Jurkat, Clone E6-1 (cell line): ENCODE measurements at regions not wholly inside any gene's neighbourhood (a gene's known extent, or its start where the extent isn't known, plus 50 kb on each side); places are given as distances from the start of the nearest gene placed in this dataset.

Source experiments
- DNase-seq: peaks from one replicate; pipeline ENCODE4 v3.0.0-alpha.2; 2011; ENCODE audit warnings: low read depth, low spot score
- H3K4me3 ChIP-seq: 2 replicates; pipeline ENCODE4 v1.5.1; 2011; ENCODE audit warnings: mild to moderate bottlenecking, low read length, control low read depth, moderate library complexity

DNA sequence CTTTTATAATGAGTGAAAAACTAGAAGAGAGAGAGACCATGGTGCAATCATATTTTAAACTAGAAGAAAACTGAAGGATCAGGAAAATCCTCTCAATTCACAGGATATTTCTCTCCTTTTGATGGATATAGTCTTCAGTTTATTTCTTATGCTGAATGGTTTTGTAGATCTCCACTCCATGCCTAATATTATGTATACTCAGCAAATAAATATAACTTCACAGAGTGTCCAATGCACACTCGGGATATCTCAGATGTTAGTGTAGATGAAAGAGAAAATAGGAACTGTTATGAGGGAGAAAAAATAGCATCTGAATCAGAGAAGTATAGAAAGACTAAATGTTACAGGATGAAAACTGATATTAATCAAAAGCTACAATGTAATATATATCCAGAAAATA is 1324.5 kb upstream of the PIK3C3 start:
- no peak overlapping the region for H3K4me3 ChIP-seq
- DNase-seq: no peak

DNA sequence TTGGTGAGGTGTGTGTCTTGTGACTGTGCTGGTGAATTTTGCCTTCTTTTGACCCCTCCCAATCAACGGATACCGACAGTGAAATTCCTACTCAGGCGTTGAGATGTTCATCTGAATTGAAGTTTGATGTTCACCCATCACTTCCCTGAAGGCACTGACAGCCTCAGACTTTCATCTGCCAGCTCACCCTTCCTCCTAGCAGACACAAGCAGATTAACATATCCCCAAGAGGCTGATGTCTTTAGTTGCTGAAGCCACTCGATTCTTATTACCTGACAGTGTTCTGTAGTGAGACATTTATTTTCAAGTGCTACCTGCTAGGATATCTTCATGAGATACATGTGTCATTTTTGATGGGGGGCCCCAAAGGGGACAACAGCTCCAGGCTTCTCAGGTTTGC is 1330.1 kb upstream of the PIK3C3 start:
- no peak for DNase-seq
- no peak overlapping the region for H3K4me3 ChIP-seq

DNA sequence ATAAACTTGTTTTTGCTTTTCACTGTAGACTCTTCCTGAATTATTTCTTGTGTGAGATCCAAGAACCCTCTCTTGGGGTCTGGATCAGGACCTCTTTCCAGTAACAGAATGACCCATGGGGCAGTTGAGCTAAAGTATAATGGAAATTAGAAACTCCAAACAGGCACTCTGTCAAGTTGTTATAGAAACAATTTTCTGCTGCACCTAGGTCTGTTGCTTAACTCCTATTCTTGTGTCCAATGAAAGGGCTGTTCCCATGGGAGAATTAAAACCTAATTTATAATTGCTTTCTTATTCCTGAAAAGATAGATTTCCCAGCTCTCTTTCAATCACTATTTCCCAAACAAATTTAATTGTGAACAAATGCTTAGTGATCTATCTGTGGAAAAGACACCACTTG is 1341.3 kb upstream of the PIK3C3 start:
- H3K4me3 ChIP-seq: no peak overlapping the region
- DNase-seq: no peak

- H3K4me3 ChIP-seq: no peak overlapping the region
- DNase-seq: no peak
These were observed 1342.7 kb upstream of the PIK3C3 start for GRCh38 chr18:40612356-40612755.

DNA sequence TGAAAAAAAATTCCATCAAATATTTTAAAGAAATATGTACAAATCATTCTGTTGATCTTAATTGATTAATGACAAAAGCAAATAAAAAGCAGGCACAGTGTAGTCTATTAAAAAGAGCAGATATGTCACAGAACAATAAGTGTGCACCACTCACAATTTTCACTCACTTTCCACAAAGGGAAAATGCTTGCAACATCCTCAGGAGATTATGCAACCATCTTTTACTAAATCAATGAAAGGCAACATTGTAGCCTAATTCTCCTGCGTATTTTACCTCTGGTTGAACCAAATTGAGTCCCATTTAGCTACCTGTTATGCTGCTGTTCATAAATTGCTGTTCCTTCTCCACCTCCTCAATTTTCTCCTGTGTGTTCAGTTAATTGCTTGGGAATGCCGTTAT is 1346.8 kb upstream of the PIK3C3 start:
- DNase-seq: no peak
- H3K4me3 ChIP-seq: no peak overlapping the region

DNA sequence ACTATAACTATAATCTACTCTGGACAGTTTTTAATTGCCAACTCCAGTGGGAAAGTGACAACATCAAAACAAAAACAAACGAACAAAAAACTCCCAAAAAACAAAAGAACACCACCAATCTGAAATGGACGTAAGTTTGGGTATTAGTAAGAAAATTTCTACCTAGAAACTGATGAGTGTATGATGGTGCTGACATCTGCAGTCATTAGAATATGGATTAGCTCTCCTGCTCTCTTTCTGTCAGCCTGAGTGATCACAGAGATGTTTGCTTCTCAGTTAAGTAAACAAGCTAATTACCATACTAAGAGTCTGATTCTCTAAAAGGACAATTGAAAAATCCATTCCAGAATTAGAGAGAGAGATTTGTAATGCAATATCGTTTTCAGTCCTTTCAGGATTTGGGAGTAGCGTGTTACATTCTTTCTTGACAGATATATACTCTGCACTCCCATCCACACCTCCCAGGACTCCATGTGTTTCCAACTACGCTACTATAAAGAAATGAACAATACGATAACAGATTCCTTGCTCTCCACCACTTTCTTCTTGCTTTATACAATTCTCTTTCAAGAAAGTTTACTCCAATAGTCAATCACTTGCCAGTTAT is 1347.4 kb upstream of the PIK3C3 start:
- DNase-seq: no peak

DNA sequence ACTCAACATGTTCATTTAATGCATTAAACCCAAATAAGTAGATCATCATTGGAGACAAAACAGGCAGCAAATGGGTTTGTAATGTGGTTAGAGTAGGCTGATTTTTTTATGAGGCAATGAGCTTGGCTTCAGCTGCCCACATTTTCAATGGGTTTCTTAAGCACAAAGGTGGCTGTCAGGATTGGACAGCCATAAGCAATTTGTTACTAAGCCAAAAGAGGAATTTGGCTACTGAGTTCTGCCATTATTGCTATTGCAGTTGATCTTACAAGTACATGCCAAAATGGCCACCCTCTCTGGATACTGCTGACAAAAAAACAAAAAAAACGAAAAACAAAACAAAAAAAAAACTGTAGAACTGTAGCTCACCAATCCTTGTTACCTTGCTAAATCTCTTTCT is 1348.0 kb upstream of the PIK3C3 start:
- DNase-seq: no peak
- no peak overlapping the region for H3K4me3 ChIP-seq

More for the DNA sequence above, 1347.4 kb upstream of the PIK3C3 start:
- H3K4me3 ChIP-seq: no peak overlapping the region

GRCh38 chr18:40583671-40584070 is 1371.4 kb upstream of the PIK3C3 start:
- no peak for DNase-seq
- no peak overlapping the region for H3K4me3 ChIP-seq

- H3K4me3 ChIP-seq: no peak overlapping the region
- no peak for DNase-seq
These were observed 1372.9 kb upstream of the PIK3C3 start for GRCh38 chr18:40582105-40582504.

GRCh38 chr18:40577981-40578365 is 1377.1 kb upstream of the PIK3C3 start:
- no peak overlapping the region for H3K4me3 ChIP-seq
- no peak for DNase-seq

DNA sequence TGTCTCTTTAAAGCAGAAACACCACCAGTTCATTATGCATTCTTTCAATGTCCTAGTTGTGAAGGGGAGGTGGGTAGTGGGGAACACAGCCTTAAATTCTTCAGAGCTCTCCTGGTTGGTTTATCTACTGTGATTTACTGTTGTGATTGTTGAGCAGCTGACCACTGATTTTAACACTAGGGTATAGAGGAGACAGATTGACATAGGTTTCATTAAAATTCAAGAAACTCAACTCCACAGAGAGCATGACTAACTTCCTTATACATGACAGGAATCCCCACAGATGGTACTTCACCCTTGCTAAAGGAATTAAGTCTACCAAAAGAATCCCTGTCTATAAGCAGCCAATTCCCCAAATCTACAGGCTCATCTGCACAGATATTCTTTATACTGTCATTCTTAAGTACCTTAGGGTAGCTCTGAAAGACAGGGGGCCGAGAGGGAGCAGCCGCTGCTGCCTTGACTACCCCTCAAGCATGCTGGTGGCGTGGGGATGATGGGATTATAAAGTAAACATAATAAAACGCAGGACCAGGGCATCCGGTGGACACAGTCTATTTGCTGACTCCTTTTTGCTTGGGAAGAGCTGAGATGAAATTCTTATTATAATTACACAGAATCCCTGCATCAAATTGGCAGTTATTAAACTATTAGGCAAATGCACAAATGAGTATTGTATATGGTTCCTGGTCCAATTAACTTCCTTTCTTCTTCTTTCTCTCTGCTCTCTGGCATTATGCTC is 1377.6 kb upstream of the PIK3C3 start:
- no peak overlapping the region for H3K4me3 ChIP-seq
- DNase-seq: no peak

DNA sequence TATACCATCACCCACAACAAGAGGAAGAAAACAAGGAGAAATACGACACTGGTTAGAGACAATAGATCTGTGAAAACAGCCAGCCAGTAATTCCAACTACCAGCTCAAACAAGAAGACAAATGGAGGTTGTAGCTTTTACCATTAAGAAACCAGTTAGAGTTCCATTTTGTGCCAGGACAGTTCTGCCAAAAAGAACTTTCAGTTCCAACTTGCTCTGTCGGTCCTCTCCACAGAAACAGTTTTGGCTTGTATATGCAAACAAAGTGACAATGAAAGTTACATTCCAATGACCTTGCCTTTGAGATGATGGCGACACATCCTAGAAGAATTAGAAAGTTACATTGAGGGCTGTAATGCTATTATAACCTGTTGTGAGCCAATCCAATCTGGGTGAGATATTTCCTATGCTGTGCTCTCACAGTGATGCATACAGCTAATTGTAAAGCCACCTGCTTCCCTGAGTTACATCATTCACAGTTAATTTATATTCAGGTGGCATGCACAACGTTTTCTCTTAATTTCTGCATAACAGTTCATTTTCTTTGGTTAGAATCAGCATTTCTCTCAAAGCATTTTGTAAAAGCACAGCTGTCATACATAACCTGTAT is 1378.4 kb upstream of the PIK3C3 start:
- DNase-seq: no peak
- no peak overlapping the region for H3K4me3 ChIP-seq

- H3K4me3 ChIP-seq: no peak overlapping the region
- no peak for DNase-seq
These were observed 1384.4 kb upstream of the PIK3C3 start for GRCh38 chr18:40570615-40571014.

DNA sequence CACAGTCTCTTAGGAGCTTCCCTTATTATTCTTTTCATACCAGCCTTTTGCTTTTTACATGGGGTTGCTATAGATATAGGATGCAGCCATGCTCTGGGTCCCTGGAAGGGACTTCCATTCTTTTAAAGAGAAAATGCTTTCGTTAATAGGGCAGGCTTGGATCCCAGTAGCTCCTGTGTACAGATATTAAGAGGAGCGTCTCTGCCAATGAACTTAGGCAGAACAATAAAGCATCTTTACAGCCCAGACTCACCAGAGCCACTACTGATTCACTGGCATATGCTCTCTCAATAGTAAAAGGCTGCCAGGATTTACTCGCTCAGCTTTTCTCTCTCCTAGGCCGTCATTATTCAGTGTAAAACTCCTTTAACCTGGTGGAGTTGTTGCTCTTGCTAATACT is 1385.4 kb upstream of the PIK3C3 start:
- no peak overlapping the region for H3K4me3 ChIP-seq
- DNase-seq: no peak

GRCh38 chr18:40566510-40566844 is 1388.6 kb upstream of the PIK3C3 start:
- no peak for DNase-seq
- no peak overlapping the region for H3K4me3 ChIP-seq

GRCh38 chr18:40565805-40566509 is 1389.1 kb upstream of the PIK3C3 start:
- no peak overlapping the region for H3K4me3 ChIP-seq
- no peak for DNase-seq

DNA sequence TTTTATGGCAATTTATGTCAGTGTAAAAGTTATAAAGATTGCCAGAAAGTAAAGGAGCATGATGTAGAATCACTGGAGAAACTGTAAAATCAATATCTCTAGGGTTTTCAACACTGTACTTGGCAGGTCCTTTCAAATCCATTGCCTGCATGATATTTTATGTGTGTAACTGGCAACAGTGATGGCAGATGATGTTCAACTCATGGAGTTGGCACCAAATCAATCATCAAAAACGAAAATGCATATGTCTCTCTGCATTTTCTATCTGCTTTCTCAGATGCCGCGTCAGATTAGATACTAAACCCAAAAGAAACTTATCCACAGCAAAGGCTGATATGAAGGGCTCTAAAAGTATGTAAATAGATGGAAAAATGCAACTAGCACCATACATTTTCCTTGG is 1395.5 kb upstream of the PIK3C3 start:
- no peak for DNase-seq
- H3K4me3 ChIP-seq: no peak overlapping the region

GRCh38 chr18:40558706-40559392 is 1396.2 kb upstream of the PIK3C3 start:
- H3K4me3 ChIP-seq: no peak overlapping the region

GRCh38 chr18:40555914-40556313 is 1399.1 kb upstream of the PIK3C3 start:
- no peak for DNase-seq

More at GRCh38 chr18:40558706-40559392, 1396.2 kb upstream of the PIK3C3 start:
- no peak for DNase-seq

GRCh38 chr18:40553029-40553428 is 1402.0 kb upstream of the PIK3C3 start:
- no peak for DNase-seq
- no peak overlapping the region for H3K4me3 ChIP-seq

More at GRCh38 chr18:40555914-40556313, 1399.1 kb upstream of the PIK3C3 start:
- no peak overlapping the region for H3K4me3 ChIP-seq
